ENCODE measurements at regions not wholly inside any gene's neighbourhood (a gene's known extent, or its start where the extent isn't known, plus 50 kb on each side); places are given as distances from the start of the nearest gene placed in this dataset.
A peak's percentile ranks its signal among the peaks of the same experiment; 100 is the strongest.
"Not testable (repeated sequence)": the region's sequence is repeated elsewhere in the genome, so short reads cannot be mapped to it uniquely, and the experiment has no call there.

DNA sequence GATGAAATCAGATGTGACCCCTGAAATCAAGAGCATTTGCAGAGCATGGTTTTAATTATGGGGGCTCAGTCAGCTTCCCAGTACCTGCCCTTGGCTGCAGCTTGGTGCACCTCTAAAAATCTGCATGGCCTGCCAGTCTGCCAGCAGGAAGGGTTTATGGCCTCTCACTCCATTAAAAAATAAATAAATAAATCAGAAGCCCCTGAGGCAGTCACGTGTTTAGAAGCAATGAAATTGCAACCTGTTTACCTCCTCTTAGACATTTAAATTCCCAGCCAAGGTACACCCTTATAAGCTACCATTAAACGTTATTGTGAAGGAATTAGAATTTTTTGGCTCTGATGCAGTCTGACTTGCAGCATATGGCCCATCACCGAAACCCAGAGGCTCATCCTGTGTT is 114.0 kb upstream of the LDB2 start:
- Histone ChIP-seq H3K9me3 (peaks cover 0 to 10% (median 0%) of the 10 kb centered on the region in 11 donors), H3K36me3 (no peaks in the 10 kb centered on the region), H3K27ac (no peak overlapping the region), H3K4me1 (peaks cover 0 to 10% (median 0%) of the 10 kb centered on the region in 9 donors), H3K27me3 (no peaks in the 10 kb centered on the region), H3K4me3 (no peak overlapping the region)
- DNase-seq = no peak
- intact Hi-C loops (cut with DNase I) = no loop called here
- 76 to 81% methylated on average over 3 of the region's 3 CpGs for whole genome bisulfite sequencing, 2 donors
- TF ChIP-seq, protein P1, sequence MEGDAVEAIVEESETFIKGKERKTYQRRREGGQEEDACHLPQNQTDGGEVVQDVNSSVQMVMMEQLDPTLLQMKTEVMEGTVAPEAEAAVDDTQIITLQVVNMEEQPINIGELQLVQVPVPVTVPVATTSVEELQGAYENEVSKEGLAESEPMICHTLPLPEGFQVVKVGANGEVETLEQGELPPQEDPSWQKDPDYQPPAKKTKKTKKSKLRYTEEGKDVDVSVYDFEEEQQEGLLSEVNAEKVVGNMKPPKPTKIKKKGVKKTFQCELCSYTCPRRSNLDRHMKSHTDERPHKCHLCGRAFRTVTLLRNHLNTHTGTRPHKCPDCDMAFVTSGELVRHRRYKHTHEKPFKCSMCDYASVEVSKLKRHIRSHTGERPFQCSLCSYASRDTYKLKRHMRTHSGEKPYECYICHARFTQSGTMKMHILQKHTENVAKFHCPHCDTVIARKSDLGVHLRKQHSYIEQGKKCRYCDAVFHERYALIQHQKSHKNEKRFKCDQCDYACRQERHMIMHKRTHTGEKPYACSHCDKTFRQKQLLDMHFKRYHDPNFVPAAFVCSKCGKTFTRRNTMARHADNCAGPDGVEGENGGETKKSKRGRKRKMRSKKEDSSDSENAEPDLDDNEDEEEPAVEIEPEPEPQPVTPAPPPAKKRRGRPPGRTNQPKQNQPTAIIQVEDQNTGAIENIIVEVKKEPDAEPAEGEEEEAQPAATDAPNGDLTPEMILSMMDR (IDR thresholded peaks at IDR 0.05) = no peak
- no peak for ATAC-seq

- intact Hi-C loops (cut with DNase I) = no loop called here
- H3K27me3 ChIP-seq = no peaks in the 10 kb centered on the region
- DNase-seq (no peak), ATAC-seq (no peak)
- WGBS, 2 donors = 94 to 95% methylated on average over 13 of the region's 13 CpGs
- TF ChIP-seq, protein P1 (IDR thresholded peaks at IDR 0.05) = no peak
- H3K9me3 ChIP-seq = peaks cover 0 to 10% (median 0%) of the 10 kb centered on the region in 11 donors
- peaks cover 0 to 8% (median 0%) of the 10 kb centered on the region in 9 donors for H3K4me1 ChIP-seq
- H3K27ac ChIP-seq = no peak overlapping the region
- no peaks in the 10 kb centered on the region for H3K36me3 ChIP-seq
- H3K4me3 ChIP-seq = no peak overlapping the region
Observed at GRCh38 chr4:17010426-17011087, 112.1 kb upstream of the LDB2 start.

DNA sequence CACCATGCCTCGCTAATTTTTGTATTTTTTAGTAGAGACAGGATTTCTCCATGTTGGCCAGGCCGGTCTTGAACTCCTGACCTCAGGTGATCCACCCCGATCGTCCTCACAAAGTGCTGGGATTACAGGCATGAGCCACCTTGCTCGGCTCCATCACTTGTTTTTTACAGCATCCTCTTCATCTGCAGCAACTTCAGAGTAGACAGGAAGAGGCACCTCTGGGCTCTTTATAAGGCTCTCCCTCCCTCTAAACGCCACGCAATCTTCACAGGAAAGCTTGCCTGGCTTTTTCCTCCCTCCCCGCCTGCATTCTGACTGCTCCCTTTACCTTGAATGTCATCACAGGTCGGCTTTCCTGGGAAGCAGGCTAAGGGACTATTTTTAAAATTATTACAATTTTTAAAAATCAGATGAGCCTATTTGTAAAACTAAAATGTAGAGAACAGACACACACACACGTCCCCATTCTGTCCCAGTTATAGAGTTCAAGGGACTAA is 111.5 kb upstream of the LDB2 start:
- peaks cover 0 to 8% (median 0%) of the 10 kb centered on the region in 9 donors for H3K4me1 ChIP-seq
- no peak overlapping the region for H3K27ac ChIP-seq
- DNase-seq (no peak), ATAC-seq (no peak)
- intact Hi-C loops (cut with DNase I) = no loop called here
- 83 to 84% methylated on average over 10 of the region's 10 CpGs for WGBS, 2 donors
- H3K36me3 ChIP-seq = no peaks in the 10 kb centered on the region
- no peak overlapping the region for H3K4me3 ChIP-seq
- TF ChIP-seq, protein P1 (IDR thresholded peaks at IDR 0.05) = no peak
- H3K27me3 ChIP-seq = no peaks in the 10 kb centered on the region
- peaks cover 0 to 8% (median 0%) of the 10 kb centered on the region in 11 donors for H3K9me3 ChIP-seq

- no peaks in the 10 kb centered on the region for H3K9me3 ChIP-seq
- intact Hi-C loops (cut with DNase I) = no loop called here
- TF ChIP-seq, protein P1 (IDR thresholded peaks at IDR 0.05) = no peak
Observed at GRCh38 chr4:17008834-17009345, 110.4 kb upstream of the LDB2 start.

GRCh38 chr4:17003606-17004392 is 105.4 kb upstream of the LDB2 start:
- 78 to 80% methylated on average over 16 of the region's 16 CpGs for WGBS, 2 donors

More at GRCh38 chr4:17008834-17009345, 110.4 kb upstream of the LDB2 start:
- DNase-seq (no peak), ATAC-seq (no peak)
- H3K27ac ChIP-seq = no peak overlapping the region
- peaks cover 0 to 2% (median 0%) of the 10 kb centered on the region in 7 donors for H3K27me3 ChIP-seq
- 89 to 96% methylated on average over 2 of the region's 2 CpGs for WGBS, 2 donors
- peaks cover 0 to 8% (median 0%) of the 10 kb centered on the region in 9 donors for H3K4me1 ChIP-seq
- no peak overlapping the region for H3K4me3 ChIP-seq
- no peaks in the 10 kb centered on the region for H3K36me3 ChIP-seq

More at GRCh38 chr4:17003606-17004392, 105.4 kb upstream of the LDB2 start:
- peak overlapping the region in 1 of 10 donors; percentile 22 for H3K4me3 ChIP-seq
- H3K9me3 ChIP-seq; H3K4me1 ChIP-seq; intact Hi-C loops (cut with DNase I); ATAC-seq; H3K27me3 ChIP-seq; H3K36me3 ChIP-seq; DNase-seq; H3K27ac ChIP-seq: not testable (repeated sequence)

Data from heart right ventricle (tissue), 16 donors.